ENCODE measurements at regions not wholly inside any gene's neighbourhood (a gene's known extent, or its start where the extent isn't known, plus 50 kb on each side); places are given as distances from the start of the nearest gene placed in this dataset.

- no peak overlapping the region for H3K27ac Mint-ChIP-seq
Observed at GRCh38 chr1:116260115-116260514, 112.9 kb upstream of the ATP1A1 start.

GRCh38 chr1:116260621-116261020 is 112.4 kb upstream of the ATP1A1 start:
- DNase-seq (no peak), ATAC-seq (ENCODE audit: low read depth in 2 of 2) (no peak)
- no peak overlapping the region for H3K27ac Mint-ChIP-seq
- H3K27me3 Mint-ChIP-seq: peaks cover 8 to 28% (median 28%) of the 10 kb centered on the region in 3 donors
- no peaks in the 10 kb centered on the region for H3K9me3 Mint-ChIP-seq
- H3K4me1 Mint-ChIP-seq: peaks cover 0 to 21% (median 0%) of the 10 kb centered on the region in 3 donors
- H3K4me3 Mint-ChIP-seq: no peak overlapping the region
- no peaks in the 10 kb centered on the region for H3K36me3 Mint-ChIP-seq

More at GRCh38 chr1:116260115-116260514, 112.9 kb upstream of the ATP1A1 start:
- ATAC-seq (ENCODE audit: low read depth in 2 of 2) (no peak), DNase-seq (no peak)
- H3K4me1 Mint-ChIP-seq: peaks cover 0 to 21% (median 0%) of the 10 kb centered on the region in 3 donors
- H3K36me3 Mint-ChIP-seq: no peaks in the 10 kb centered on the region
- peaks cover 8 to 33% (median 30%) of the 10 kb centered on the region in 3 donors for H3K27me3 Mint-ChIP-seq
- H3K4me3 Mint-ChIP-seq: no peak overlapping the region
- H3K9me3 Mint-ChIP-seq: no peaks in the 10 kb centered on the region

GRCh38 chr1:116261227-116261626 is 111.8 kb upstream of the ATP1A1 start:
- H3K4me3 Mint-ChIP-seq: no peak overlapping the region
- no peaks in the 10 kb centered on the region for H3K9me3 Mint-ChIP-seq
- no peaks in the 10 kb centered on the region for H3K36me3 Mint-ChIP-seq
- H3K27ac Mint-ChIP-seq: no peak overlapping the region
- peaks cover 0 to 21% (median 0%) of the 10 kb centered on the region in 3 donors for H3K4me1 Mint-ChIP-seq
- DNase-seq (no peak), ATAC-seq (ENCODE audit: low read depth in 2 of 2) (no peak)
- H3K27me3 Mint-ChIP-seq: peaks cover 8 to 25% (median 22%) of the 10 kb centered on the region in 3 donors

GRCh38 chr1:116262207-116262994 is 110.6 kb upstream of the ATP1A1 start:
- peak overlapping the region in 1 of 8 donors; percentile 42 for H3K4me3 Mint-ChIP-seq
- peaks cover 0 to 21% (median 0%) of the 10 kb centered on the region in 3 donors for H3K4me1 Mint-ChIP-seq
- DNase-seq: no peak
- no peaks in the 10 kb centered on the region for H3K36me3 Mint-ChIP-seq
- peaks cover 8 to 17% (median 16%) of the 10 kb centered on the region in 3 donors for H3K27me3 Mint-ChIP-seq
- ATAC-seq (ENCODE audit: low read depth in 2 of 2): no peak
- peak overlapping the region in 1 of 6 donors; percentile 19 for H3K27ac Mint-ChIP-seq
- no peaks in the 10 kb centered on the region for H3K9me3 Mint-ChIP-seq

- H3K36me3 Mint-ChIP-seq: no peaks in the 10 kb centered on the region
- no peak for DNase-seq
- H3K27ac Mint-ChIP-seq: no peak overlapping the region
- peaks cover 0 to 21% (median 0%) of the 10 kb centered on the region in 3 donors for H3K4me1 Mint-ChIP-seq
- no peaks in the 10 kb centered on the region for H3K9me3 Mint-ChIP-seq
- ATAC-seq (ENCODE audit: low read depth in 2 of 2): no peak
- no peak overlapping the region for H3K4me3 Mint-ChIP-seq
- peaks cover 8 to 17% (median 16%) of the 10 kb centered on the region in 3 donors for H3K27me3 Mint-ChIP-seq
Observed at GRCh38 chr1:116262995-116263385, 110.1 kb upstream of the ATP1A1 start.

GRCh38 chr1:116265931-116266863 is 106.8 kb upstream of the ATP1A1 start:
- H3K27ac Mint-ChIP-seq: no peak overlapping the region
- H3K4me1 Mint-ChIP-seq: peaks cover 0 to 19% (median 0%) of the 10 kb centered on the region in 3 donors
- H3K36me3 Mint-ChIP-seq: no peaks in the 10 kb centered on the region
- peaks cover 4 to 10% (median 9%) of the 10 kb centered on the region in 3 donors for H3K27me3 Mint-ChIP-seq
- no peaks in the 10 kb centered on the region for H3K9me3 Mint-ChIP-seq
- DNase-seq (no peak), ATAC-seq (ENCODE audit: low read depth in 2 of 2) (no peak)
- no peak overlapping the region for H3K4me3 Mint-ChIP-seq

- Mint-ChIP-seq H3K9me3 (no peaks in the 10 kb centered on the region), H3K36me3 (no peaks in the 10 kb centered on the region), H3K4me3 (no peak overlapping the region), H3K4me1 (peaks cover 0 to 14% (median 0%) of the 10 kb centered on the region in 3 donors), H3K27ac (no peak overlapping the region), H3K27me3 (peaks cover 4 to 11% (median 8%) of the 10 kb centered on the region in 3 donors)
- DNase-seq (no peak), ATAC-seq (ENCODE audit: low read depth in 2 of 2) (no peak)
Observed at GRCh38 chr1:116266864-116267212, 106.2 kb upstream of the ATP1A1 start.

- H3K36me3 Mint-ChIP-seq: no peaks in the 10 kb centered on the region
- H3K4me1 Mint-ChIP-seq: peaks cover 0 to under 1% (median 0%) of the 10 kb centered on the region in 3 donors
- no peak for ATAC-seq (ENCODE audit: low read depth in 2 of 2)
- DNase-seq: no peak
- H3K9me3 Mint-ChIP-seq: no peaks in the 10 kb centered on the region
- H3K27me3 Mint-ChIP-seq: peaks cover 6 to 18% (median 11%) of the 10 kb centered on the region in 3 donors
- no peak overlapping the region for H3K4me3 Mint-ChIP-seq
- no peak overlapping the region for H3K27ac Mint-ChIP-seq
Observed at GRCh38 chr1:116268211-116268610, 104.8 kb upstream of the ATP1A1 start.

GRCh38 chr1:116270316-116271057 is 102.6 kb upstream of the ATP1A1 start:
- no peak overlapping the region for H3K27ac Mint-ChIP-seq
- H3K4me1 Mint-ChIP-seq: no peaks in the 10 kb centered on the region
- ATAC-seq (ENCODE audit: low read depth in 2 of 2) (no peak), DNase-seq (no peak)
- H3K4me3 Mint-ChIP-seq: no peak overlapping the region
- peaks cover 17 to 33% (median 21%) of the 10 kb centered on the region in 3 donors for H3K27me3 Mint-ChIP-seq
- H3K36me3 Mint-ChIP-seq: no peaks in the 10 kb centered on the region
- H3K9me3 Mint-ChIP-seq: no peaks in the 10 kb centered on the region

- H3K4me1 Mint-ChIP-seq: no peaks in the 10 kb centered on the region
- peaks cover 25 to 46% (median 30%) of the 10 kb centered on the region in 3 donors for H3K27me3 Mint-ChIP-seq
- H3K27ac Mint-ChIP-seq: no peak overlapping the region
- H3K9me3 Mint-ChIP-seq: no peaks in the 10 kb centered on the region
- no peak overlapping the region for H3K4me3 Mint-ChIP-seq
- DNase-seq (no peak), ATAC-seq (ENCODE audit: low read depth in 2 of 2) (no peak)
- H3K36me3 Mint-ChIP-seq: no peaks in the 10 kb centered on the region
Observed at GRCh38 chr1:116273042-116273783, 99.8 kb upstream of the ATP1A1 start.

GRCh38 chr1:116276532-116276931 is 96.5 kb upstream of the ATP1A1 start:
- no peak overlapping the region for H3K4me3 Mint-ChIP-seq
- H3K36me3 Mint-ChIP-seq: no peaks in the 10 kb centered on the region
- no peak for DNase-seq

GRCh38 chr1:116277840-116278540 is 95.1 kb upstream of the ATP1A1 start:
- no peak overlapping the region for H3K4me3 Mint-ChIP-seq
- no peak overlapping the region for H3K27ac Mint-ChIP-seq
- H3K27me3 Mint-ChIP-seq: peaks cover 26 to 47% (median 46%) of the 10 kb centered on the region in 3 donors
- H3K9me3 Mint-ChIP-seq: peaks cover 0 to 13% (median 7%) of the 10 kb centered on the region in 7 donors
- H3K4me1 Mint-ChIP-seq: no peaks in the 10 kb centered on the region
- no peak for DNase-seq
- ATAC-seq (ENCODE audit: low read depth in 2 of 2): no peak
- no peaks in the 10 kb centered on the region for H3K36me3 Mint-ChIP-seq

More at GRCh38 chr1:116276532-116276931, 96.5 kb upstream of the ATP1A1 start:
- no peak for ATAC-seq (ENCODE audit: low read depth in 2 of 2)
- peaks cover 26 to 54% (median 43%) of the 10 kb centered on the region in 3 donors for H3K27me3 Mint-ChIP-seq
- H3K4me1 Mint-ChIP-seq: no peaks in the 10 kb centered on the region
- peaks cover 0 to 5% (median 0%) of the 10 kb centered on the region in 7 donors for H3K9me3 Mint-ChIP-seq
- no peak overlapping the region for H3K27ac Mint-ChIP-seq

All from naive B cell (primary cell).